ENCODE measurements at regions not wholly inside any gene's neighbourhood (a gene's known extent, or its start where the extent isn't known, plus 50 kb on each side); places are given as distances from the start of the nearest gene placed in this dataset.
"Not testable (repeated sequence)": the region's sequence is repeated elsewhere in the genome, so short reads cannot be mapped to it uniquely, and the experiment has no call there.

GRCh38 chr13:44778761-44779484 is 202.8 kb upstream of the TSC22D1 start:
- no peak for DNase-seq

DNA sequence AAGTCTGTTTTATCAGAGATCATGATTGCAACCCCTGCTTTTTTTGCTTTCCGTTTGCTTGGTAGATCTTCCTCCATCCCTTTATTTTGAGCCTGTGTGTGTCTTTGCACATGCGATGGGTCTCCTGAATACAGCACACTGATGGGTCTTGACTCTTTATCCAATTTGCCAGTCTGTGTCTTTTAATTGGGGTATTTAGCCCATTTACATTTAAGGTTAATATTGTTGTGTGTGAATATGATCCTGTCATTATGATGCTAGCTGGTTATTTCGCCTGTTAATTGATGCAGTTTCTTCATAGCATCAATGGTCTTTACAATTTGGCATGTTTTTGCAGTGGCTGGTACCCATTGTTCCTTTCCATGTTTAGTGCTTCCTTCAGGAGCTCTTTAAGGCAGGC is 199.2 kb upstream of the TSC22D1 start:
- DNase-seq, result not testable (repeated sequence)

GRCh38 chr13:44770951-44771350 is 194.8 kb upstream of the TSC22D1 start:
- no peak for DNase-seq

GRCh38 chr13:44769686-44770085 is 193.6 kb upstream of the TSC22D1 start:
- DNase-seq, result no peak

GRCh38 chr13:44768775-44769581 is 192.8 kb upstream of the TSC22D1 start:
- no peak for DNase-seq

GRCh38 chr13:44768239-44768638 is 192.1 kb upstream of the TSC22D1 start:
- DNase-seq, result no peak

GRCh38 chr13:44765001-44765471 is 188.9 kb upstream of the TSC22D1 start:
- no peak for DNase-seq

DNA sequence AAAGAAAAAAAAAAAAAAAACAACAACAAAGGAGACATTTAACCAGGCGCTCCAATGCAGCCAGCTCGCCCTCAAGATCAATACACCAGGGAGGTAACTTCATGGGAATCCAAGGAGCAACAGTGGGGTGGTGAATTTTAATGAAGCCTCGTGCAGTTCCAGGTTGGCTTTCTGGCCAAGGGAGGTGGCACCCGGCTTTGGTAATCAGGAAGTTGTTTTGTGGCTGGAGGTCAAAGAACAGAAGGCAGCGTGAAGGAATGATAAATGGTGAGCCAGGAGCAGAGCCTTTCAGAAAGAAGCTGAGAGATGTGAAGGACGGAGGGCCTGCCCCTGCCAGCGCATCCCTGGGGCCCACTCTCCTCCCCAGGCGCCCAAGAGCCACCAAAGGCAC is 188.2 kb upstream of the TSC22D1 start:
- DNase-seq, result no peak

- DNase-seq, result no peak
Observed at GRCh38 chr13:44763615-44764301, 187.6 kb upstream of the TSC22D1 start.

- DNase-seq, result no peak
Observed at GRCh38 chr13:44762911-44763310, 186.8 kb upstream of the TSC22D1 start.

DNA sequence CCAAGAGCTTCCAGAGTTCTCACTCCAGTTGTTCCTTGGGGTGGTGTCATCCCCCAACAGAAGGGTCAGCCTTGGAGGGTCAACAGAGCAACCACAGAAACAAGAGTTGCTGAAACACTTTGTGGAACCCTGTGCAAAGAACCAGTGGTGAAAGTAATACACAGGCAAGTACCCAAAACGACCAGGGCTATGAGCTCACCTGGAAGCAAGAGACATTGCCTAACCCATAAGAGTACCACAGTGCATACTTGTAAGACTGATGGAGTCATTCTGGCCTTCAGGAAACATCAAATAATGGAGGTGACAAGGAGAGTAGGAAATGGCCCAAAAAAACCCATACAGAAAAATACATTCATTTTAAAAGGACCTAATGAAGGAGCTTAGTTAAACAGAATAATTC is 184.3 kb upstream of the TSC22D1 start:
- peak; percentile 20 for DNase-seq

DNA sequence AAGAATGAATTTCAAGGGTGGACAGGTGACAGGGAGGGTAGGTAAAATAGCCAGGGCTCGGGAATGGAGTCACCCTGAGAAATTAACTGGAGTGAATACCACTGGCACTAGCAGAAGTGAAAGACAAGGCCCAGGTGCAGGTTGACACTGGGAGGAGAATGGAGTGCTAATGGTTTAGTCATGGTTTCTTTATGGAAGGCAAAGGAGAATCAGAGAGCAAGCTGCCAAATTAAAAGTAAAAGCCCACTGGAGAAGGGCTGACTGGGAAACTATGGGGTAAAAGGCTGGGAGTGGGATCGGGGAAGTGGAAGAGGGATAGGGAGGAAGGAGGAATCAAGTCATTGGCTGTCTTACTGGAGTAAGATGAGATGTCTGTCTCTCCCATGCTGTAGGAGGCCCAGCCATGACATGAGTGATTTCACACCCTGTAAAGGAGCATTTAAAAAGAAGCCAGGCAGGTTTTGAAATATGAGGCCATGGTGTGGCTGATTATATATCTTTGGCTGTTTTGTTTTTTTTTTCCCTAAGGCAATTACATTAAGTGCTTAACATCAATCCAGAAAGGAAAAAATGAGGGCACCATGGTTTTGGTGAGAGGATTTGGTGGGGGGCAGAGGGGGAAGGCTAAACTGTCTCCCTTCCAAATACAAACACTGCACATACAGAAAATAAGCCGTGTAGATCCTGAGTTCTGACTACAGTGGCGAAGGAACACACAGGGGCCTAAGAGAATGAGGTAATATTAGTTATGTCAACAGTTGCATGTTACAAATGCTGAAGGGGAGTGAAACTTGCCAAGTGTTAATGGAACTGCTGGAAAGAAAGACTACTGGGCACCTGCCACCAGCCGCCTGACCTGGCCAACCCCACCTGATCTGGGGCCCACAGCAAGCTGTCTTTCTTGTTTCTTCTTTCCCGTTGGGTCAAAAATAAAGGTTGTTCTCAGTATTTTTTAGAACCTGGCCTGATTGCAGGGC is 183.5 kb upstream of the TSC22D1 start:
- peak; percentile 58 for DNase-seq

GRCh38 chr13:44758630-44759383 is 182.7 kb upstream of the TSC22D1 start:
- DNase-seq, result peak; percentile 53

DNA sequence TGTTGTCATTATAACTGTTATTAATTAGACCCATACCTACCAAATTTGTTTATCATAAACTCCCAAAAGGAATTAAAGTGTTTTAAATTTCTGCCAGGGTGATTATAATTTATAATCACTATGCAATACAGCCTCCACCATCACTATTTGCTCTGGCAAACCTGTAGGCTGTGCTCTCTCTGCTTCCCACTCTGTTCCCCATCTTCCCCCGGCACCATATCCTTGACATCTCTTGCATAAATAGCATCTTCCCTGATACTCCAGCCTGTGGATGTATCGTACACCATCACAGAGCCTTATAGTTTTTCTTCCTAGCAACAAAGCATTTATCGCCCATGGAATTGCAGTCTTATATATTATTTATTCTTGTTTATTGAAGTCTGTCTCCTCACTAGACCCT is 181.5 kb upstream of the TSC22D1 start:
- DNase-seq, result no peak

GRCh38 chr13:44756276-44756810 is 180.2 kb upstream of the TSC22D1 start:
- no peak for DNase-seq

DNA sequence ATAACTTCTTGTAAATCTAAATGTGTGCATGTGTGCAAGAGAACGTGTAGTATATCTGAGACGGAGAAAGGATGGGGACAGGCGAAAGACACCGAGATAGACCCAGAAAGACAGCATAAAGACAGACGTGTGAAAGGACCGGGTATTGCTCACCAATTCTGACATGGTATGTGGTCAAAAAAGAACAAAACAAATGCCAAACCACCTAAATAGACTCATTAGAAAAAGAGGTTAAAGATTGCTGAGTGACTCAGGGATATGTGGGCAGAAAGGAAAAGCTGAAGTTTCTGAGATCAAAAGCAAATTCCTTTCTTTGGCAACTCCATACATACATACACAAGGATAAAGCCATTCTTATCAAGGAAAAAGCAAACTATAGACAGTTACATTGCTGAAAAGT is 179.7 kb upstream of the TSC22D1 start:
- no peak for DNase-seq

DNA sequence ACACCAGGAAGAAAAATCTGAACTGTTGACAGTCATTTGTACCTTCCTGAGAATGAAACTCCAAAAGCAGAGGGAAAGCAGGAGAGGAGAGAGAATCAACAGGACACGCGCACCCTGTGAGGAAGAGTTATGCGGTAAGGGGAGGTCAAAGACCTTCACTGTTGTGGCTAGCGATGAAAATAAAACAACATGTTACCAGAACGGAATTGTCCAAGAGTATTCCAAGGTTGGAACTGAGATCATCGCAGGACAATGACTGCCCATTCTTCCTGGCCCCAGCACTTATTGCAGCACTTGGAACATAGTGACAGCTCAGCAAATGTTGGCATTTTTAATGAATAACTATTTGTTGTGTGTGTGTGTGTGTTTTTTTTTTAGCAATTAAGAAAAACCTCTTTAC is 176.0 kb upstream of the TSC22D1 start:
- no peak for DNase-seq

DNA sequence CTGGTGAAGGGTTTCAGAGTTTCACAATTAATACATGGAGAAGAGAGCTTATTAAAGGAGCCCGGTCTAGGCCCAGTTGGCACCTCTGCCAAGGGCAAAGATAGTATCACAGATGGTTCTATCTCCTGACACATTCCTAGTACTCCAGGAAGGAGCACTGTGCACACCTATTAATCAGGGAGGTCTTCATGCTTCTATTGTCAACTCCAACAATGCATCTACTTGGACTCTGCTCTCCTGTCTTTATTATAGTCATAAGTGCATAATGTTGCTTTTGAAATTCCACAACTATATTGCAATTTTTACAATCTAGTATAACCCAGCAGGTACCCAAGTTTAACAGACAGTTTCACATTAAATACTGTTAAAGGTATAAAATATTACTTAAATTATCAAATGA is 174.5 kb upstream of the TSC22D1 start:
- no peak for DNase-seq

DNA sequence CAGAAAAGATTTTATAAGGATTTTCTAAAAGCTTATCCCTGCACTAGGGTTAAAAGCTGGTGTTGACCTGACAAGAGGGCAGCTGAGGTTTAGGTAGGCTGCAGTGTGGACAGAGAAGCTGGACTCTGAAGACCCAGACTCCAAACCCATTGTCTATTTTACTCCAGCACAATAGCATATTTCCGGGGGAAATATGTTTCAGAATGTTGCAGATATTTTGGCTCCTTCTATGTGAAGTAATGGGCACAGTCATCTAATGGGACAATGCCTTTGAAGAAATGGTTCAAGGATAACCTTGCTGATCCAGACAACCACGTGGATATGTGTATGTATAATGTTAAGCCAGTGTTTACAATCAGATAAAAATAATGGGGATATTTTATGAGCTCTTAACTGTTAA is 173.8 kb upstream of the TSC22D1 start:
- DNase-seq, result no peak

DNA sequence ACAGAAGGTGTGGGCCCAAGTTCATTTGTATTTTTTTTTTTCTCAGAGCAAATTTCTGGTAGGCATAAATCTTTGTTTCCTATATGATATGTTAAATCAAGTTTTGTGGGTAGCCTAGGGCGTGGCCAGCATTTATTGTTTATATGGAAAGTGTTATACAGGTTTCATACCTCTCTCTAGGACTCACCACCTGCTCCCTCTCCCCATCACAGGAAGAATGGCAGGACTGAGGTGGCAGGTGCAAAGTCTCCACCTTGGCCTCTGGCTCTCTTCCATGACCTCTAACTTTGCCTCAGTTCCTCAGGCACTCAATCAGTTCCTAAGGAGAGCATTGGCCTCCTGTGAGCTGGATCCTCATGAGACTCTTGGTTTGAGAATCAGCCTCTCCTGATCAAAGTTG is 172.3 kb upstream of the TSC22D1 start:
- no peak for DNase-seq

DNA sequence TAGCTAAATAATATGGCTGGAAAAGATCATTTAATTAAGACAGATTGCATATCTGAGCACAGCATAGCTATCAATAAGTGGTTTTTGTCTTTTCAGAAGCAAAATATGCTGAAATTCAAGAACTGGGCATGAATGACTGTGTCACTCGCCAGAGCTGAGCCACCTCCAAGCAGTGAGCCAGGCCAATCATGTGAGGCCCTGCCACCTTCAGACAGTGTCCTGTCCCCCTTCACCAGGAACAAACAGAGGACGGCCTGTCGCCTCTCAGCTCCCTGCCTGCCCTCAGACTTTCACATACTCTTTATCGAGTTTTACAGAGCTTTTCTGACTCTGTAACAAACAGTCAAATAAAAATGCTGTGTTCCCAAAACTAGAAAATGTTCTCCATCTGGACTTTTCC is 171.0 kb upstream of the TSC22D1 start:
- DNase-seq, result no peak

Measured in NCI-H2029 (cell line).